Retina (tissue), 1 donor: ENCODE measurements at regions not wholly inside any gene's neighbourhood (a gene's known extent, or its start where the extent isn't known, plus 50 kb on each side); places are given as distances from the start of the nearest gene placed in this dataset.
"Not testable (repeated sequence)": the region's sequence is repeated elsewhere in the genome, so short reads cannot be mapped to it uniquely, and the experiment has no call there.

Source experiments
- DNase-seq: peaks from one replicate; pipeline ENCODE4 v3.0.0-alpha.2; 2016

DNA sequence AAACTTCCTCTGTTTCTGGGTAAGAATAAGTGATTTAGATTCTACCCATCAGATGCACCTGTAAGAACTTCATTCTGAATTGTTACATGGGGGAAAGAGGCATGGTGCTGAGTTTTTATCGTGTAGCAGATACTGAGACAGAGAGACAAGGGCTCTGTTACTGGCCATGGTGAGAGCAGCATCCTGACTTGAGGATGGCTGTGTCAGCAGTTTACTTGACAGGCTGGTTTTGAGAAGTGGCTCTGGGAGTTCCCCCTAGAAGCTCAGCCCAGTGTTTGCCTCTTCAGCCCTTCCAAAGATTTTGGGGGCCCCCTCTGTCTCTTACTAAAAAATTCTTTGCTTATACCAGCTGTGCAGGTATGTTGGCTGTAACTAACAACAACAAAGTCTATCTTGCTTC, 510.5 kb downstream of the LRRC70 start:
- no peak for DNase-seq

DNA sequence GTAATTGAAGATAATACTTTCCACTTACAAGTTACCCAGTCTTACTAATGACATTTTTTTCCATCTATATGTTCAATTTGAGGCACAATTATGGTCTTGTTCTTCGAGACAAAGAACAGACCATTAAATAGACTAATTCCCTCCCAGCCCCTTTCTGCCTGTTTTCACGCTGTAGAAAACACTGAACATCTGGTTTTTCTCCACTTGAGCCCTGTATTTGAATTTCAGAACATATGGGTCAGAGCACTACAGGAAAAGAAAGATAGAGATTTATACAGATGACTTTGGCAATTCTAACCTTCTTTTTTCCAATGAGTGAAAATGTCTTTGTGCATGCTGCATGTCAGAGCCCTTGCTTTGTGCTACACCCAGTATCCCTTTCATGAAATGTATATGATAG, 506.9 kb downstream of the LRRC70 start:
- no peak for DNase-seq

DNA sequence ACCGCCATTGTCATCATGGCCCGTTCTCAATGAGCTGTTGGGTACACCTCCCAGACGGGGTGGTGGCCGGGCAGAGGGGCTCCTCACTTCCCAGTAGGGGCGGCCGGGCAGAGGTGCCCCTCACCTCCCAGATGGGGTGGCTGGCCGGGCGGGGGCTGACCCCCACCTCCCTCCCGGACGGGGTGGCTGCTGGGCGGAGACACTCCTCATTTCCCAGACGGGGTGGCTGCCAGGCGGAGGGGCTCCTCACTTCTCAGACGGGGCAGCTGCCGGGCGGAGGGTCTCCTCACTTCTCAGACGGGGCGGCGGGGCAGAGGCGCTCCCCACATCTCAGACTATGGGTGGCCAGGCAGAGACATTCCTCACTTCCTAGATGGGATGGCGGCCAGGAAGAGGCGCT, 505.1 kb downstream of the LRRC70 start:
- not testable (repeated sequence) for DNase-seq

DNA sequence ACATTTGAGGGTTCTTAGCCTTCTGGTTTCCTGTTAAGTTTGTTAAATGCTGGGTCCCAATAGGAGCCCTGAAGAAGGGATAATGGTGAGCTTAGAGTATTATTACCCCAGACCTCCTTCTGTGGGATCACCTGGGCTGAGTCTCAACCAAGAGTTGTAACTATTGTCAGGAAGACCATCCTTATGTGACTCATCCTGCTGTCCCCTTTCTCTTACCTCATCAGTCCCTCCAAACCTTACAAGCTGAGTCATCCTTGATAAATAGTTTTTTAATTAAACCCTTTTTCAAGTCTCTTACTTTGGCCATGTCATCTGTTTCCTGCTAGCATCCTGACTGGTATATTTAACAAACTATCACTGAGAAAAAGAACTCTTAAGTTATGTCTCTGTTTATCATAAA, 502.8 kb downstream of the LRRC70 start:
- DNase-seq = no peak

DNA sequence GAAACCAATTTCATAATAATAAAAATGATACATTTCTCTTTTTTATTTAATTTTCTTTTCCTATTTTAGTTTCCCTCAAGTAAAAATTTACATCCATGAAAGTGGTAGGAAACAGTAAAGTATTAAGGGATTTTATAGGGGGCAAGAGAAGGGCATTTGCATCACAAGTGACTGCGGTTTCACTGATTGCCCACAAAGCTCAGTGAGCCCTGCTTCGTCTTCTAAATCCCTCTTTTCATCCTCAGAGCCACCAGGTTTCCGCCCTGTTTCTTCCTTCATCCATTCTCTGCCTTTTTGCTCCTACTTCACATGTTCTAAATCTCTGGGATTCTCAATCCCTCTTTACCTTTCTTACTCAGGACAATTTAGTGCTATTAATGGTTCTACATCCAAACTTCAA, 491.4 kb downstream of the LRRC70 start:
- no peak for DNase-seq

DNA sequence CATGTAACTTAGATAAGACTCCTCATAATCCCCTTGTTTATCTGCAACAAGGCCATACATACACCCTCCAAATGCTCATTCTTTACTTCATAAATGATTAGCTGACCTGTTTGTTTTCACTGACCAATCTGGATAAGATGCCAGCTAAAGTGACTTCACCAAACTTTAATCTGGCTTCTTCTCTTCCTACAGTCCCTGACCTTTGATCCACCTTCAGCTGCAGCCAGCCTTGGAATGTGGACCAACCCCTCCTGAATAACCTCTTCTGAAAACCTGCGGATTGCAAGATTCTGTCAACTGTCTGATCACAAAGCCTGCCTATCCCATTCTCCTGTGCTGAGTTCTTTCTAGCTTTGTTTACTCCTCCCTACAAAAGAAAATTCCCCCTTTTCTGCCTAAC, 476.8 kb downstream of the LRRC70 start:
- DNase-seq = no peak

DNA sequence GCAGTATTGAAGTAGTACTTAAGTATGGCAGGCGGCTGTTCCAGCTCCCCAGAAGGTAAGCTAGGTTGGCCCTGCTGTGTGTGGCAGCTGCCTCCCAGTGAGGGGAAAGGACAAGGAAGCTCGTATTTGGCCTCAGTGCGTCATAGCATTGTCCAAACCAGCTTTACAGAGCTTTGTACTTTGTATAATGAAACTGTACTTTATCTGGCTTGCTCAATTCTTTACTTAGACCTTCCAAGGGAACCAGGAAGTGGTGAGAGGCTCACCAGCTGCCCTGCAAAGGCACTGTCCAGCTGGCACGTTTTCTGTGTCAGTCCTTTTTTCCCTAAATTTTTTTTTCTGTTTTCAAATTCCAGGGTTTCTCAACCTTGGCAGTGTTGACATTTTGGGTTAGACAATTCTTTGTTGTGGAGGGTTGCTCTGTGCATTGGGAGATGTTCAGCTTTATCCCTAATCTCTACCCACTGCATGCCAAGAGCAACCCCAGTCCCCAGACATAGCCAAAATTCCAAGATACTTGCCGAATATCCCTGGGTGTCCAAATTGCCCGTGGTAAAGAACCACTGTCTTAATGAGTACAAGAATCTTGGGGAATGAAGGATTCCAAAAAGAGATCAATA, 474.5 kb downstream of the LRRC70 start:
- DNase-seq = no peak

DNA sequence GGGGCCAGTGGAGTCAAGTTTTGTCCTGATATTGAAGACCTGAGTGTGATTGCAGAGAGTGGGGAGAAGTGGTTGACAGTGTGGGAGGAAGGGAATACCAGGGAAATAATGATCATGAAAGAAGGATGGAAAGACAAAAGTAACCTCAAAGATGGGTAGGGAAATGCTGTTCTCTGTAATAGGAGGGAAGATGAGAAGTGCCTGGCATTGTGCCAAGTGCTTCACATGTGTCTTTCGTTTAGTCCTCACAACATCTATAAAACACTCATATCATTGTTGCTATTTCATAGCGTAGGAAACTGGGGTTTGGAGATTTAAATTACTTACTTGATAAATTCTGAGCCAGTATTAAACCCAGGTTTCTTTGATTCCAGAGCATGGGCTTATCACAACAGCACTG, 472.3 kb downstream of the LRRC70 start:
- DNase-seq = no peak

DNA sequence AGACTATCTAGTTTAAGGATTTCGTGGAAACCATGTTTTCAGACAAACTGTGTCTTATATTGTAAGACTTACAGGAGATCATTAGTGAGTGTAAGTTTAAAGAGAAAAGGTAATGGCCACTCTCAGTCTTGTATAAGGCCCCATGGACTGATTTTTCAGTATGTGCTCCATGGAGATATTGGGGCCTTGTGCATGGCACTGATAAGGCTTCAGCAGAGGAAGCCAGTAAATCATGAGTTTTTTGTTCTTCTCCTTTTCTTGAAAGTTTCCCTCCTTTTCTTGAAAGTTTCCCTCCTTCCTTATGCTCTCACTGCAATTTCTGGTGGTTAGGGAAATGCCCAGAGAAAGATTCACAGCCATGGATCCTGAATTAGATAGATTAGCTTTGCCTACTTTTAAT, 471.3 kb downstream of the LRRC70 start:
- DNase-seq = no peak

DNA sequence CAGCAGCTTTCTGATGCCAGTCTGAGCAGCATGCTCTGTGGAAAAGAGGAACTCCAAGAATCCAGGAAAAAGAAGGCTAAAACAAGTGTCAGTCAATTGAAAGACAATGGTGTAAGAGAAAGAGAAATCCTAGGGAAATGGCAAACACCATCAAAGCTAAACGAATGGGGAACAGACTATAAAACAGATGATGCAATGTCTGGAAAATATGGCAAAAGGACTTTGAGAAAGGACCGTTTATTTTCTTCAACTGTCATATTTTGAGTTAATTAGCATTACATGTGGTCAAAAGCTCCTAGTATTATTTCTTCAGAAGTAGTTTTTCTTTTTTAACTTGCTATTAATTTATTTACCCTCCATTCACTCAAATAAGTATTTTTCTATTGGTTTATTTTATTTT, 465.2 kb downstream of the LRRC70 start:
- no peak for DNase-seq

DNA sequence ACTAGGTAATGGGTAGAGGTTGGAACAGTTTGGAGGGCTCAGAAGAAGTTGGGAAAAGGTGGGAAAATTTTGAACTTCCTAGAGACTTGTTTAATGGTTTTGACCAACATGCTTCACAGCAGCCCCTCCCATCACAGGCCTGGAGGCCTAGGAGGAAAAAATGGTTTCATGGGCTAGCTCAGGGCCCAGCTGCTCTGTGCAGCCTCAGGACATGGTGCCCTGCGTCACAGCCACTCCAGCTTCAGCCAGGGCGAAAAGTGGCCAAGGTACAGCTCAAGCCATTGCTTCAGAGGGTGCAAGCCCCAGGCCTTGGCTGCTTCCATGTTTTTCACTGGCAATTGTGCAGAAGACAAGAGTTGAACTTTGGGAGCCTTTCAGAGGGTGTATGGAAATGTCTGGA, 453.7 kb downstream of the LRRC70 start:
- no peak for DNase-seq

DNA sequence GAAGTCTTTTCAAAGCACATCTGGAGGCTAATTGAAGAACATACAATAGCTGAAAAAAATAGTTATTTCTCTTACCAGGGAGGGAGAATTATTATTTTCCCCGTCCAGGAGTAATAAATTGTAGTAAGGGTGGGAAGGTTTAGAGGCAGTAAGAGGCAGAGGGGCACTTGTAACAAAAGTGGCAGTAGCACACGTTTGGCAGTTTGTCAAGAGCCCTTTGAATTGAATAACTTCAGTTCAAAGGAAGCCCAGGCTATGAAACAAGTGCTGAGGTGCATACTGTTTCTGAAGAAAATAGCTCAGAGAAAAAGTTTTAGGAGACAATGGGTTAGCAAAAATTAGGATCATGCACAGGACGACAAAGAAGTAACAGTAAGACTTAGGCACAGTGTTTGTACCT, 451.3 kb downstream of the LRRC70 start:
- DNase-seq = no peak

DNA sequence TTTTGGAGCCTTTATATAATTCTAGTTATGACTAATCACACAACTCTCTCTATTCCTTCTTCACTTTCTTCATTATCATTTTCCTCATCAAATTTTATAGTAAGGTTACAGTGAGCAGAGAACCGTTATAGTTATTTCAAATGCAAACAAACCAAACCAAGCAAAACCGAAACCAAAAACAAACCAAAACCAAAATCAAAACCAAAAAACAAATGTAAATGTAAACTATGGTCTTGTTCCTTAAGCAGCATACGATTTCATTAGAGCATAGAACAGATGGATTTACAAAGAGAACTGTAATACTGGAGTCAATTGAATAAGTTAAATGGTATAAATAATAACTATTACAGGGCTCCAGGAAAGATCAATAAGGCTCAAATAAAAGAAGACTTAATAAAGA, 447.1 kb downstream of the LRRC70 start:
- DNase-seq = no peak

DNA sequence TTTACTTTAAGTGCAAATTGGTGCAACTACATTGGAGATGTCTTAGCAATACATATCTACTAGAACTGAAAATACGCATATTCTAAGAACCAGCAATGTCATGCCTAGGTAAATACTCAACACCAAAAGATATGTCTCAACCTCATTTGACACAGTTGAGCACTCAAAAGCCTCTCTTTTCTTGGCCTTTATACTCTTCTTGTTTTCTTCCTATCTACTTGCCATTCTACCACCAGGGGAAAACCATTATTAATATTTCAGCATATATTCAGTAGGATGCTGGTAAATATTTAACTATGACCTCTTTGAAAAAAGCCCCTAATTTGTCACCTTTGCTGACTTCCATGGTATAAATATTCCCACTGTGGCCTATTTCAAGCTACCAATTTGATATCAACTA, 443.8 kb downstream of the LRRC70 start:
- no peak for DNase-seq

DNA sequence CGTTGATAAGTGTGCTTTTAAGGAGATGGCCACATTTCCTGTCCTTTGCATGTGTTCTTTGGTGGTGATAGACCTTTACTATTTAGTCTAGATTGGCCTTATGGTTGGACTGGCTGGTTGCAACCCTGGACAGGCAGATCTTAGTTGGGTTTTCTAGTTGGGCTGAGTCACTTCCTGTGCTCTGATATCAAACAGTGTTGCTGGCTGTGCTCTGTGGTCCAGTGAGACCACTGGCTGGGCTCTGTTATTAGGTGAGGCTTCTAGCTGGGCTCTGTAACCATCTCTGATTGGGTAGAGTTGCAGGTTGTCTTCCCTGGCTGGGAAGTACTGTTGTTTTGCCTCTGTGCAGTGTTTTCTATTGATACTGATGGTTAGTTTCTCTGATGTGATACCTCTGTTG, 432.5 kb downstream of the LRRC70 start:
- DNase-seq = no peak

DNA sequence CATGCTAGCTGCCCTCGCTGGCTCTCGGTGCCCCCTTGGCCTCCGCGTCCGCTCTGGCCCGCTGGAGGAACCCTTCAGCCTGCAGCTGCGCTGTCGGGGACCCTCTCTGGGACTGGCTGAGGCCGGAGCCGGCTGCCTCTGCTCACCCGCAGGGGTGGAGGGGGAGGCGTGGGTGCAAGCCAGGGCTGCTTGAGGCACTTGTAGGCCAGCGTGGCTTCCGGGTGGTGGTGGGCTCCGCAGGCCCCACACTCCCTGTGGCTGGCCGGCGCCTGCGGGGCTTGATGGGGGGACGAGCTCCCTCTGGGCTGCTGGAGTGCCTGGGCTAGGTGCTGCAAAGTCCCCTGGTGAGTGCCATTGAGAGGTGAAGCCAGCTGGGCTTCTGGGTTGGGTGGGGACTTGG, 429.6 kb downstream of the LRRC70 start:
- no peak for DNase-seq

DNA sequence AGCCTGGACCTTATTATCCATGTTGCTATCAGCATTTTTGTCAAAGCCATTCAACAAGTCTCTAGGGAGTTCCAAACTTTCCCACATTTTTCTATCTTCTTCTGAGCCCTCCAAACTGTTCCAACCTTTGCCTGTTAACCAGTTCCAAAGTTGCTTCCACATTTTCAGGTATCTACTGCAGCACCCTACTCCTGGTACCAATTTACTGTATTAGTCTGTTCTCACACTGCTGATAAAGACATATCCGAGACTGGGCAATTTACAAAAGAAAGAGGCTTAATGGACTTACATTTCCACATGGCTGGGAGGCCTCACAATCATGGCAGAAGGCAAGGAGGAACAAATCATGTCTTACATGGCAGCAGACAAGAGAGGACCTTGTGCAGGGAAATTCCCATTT, 416.2 kb downstream of the LRRC70 start:
- not testable (repeated sequence) for DNase-seq

DNA sequence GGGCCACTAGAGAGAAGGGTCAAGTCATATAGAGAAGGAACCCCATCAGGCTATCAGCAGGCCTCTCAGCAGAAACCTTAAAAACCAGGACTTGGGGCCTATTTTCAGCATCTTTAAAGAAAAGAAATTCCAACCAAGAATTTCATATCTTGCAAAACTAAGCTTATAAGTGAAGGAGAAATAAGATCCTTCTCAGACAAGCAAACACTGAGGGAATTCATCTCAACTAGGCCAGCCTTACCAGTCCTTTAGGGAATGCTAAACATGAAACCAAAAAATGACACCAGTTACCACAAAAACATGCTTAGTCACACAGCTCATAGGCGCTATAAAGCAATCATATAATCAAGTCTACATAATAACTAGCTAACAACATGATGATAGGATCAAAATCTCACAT, 407.1 kb downstream of the LRRC70 start:
- no peak for DNase-seq

DNA sequence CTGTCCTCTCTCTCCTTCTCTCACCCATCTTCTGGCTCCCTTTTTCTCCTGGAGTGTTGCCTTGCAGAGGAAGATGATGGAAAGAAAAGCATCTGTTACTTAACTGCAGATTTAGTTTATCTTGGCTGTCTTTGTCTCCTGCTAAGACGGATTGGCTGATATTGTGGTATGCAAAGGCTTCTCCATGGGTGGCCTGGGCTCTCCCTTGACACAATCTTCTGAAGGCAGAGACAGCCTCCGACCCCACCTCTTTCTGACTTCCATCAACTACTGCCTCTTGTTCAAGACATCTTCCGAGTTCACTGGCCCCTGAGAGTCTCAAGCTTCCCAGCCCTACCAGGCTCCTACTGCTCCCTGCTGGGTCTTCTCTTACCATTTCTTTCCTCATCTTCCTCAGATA, 403.7 kb downstream of the LRRC70 start:
- DNase-seq = no peak

DNA sequence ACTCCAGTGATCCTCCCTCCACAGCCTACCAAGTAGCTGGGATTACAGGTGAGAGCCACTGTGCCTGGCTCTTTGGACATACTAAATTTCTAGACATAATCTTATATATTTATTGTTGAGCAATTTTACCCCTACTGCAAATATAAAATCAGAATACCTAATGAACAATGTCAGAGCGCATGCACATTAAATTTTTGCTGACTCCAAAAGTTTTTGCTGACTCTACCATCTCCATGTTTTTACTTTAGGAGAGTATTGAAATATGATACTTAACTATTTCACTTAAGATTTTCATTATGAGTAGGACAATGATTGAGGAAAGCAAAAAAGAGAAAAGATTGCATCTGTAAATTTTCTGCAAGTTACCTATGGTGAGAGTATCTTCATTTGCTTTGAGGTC, 402.3 kb downstream of the LRRC70 start:
- no peak for DNase-seq

DNA sequence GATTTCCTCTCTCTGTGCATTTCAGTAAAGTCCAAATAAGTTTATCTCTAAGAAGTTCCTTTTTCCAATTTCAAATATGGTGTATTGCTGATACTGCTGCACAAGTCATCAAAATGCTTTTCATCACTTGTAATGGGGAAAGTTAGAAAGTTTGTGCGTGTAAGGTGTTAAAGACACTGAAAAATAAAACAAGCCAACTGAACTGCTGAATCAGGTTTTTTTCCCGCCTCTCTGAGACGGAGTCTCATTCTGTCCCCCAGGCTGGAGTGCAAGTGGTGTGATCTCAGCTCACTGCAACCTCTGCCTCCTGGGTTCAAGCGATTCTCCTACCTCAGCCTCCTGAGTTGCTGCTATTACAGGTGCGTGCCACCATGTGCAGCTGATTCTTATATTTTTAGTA, 400.9 kb downstream of the LRRC70 start:
- no peak for DNase-seq

DNA sequence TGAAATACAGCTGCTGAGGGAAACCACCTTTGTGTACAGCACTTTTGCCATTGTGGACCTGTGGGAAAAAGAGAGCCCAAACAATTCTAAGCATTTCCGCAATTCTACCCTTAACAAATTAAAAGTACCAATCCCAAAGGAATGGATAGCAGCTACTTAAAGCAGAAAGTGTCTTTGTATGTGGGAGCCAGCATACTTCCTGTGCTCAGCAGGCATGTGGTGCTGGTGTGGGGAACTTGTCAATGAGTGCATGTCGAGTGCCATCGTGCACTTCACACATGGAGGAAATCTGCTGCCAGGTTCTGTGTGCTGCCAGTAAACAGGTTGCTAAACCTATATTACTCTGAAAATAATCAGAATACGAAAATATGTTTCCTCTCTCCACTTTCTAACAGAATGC, 399.0 kb downstream of the LRRC70 start:
- DNase-seq = peak; percentile 44

DNA sequence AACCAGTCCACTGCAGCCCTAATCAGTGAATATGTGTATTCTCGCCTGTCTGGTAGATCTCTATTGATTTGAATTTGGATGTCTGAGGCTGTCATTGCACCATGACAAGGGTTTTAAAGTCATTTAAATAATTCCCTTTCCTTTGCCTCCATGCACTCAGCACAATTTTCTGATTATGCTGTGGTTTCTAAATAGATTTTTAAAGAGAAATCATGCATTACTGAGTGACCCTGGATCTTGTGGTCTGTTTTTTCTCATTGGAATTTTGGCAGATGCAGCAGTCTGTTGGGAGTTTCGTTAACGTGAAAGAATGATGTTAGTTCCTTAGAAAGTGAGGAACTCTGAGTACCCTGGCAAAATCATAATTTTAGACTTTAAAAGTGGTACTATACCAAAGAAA, 396.0 kb downstream of the LRRC70 start:
- no peak for DNase-seq

DNA sequence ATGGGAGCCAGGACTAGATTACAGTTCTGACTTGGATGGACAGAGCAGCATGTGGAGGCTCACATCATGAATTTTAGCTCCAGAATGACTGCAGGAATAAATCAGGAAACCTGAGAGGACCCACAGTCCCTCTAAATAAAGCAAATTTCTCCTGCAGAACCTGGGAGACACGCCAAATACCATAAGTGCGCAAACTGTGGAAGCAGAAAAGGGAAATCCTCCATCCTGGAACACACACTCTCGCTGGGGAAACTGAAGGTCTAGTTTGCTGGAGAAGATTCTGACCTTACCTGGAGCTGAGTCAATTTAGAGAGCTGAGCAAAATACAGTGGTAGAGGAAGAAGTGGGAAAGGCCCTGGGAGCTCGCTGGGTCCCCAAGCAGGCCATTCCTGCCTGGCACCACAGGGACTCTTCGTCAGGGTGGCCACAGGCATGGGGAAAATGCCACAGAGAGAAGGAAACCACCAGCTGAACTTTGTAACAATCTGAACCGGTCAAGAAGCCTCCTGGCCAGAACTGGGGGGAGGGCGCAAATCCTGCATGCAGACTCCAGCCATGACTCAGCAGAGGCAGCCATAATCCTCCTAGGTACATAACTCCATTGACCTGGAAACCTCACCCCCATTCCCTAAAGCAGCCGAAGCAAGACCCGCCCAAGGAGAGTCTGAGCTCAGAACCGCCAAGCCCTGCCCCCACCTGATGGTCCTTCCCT, 390.9 kb downstream of the LRRC70 start:
- DNase-seq = no peak

DNA sequence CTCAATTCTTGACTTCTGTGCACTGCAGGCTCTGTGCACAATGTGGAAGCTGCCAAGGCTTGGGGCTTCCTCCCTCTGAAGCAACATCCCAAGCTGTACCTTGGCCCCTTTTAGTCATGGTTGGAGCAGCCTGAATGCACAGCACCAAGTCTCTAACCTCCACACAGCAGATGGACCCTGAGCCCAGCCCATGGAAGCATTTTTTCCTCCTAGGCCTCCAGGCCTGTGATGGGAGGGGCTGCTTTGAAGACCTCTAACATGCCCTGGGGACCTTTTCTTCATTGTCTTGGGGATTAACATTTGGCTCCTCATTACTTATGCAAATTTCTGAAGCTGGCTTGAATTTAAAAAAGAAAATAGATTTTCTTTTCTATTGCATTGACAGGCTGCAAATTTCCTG, 385.8 kb downstream of the LRRC70 start:
- no peak for DNase-seq
